Osteocyte (in vitro differentiated cells): ENCODE measurements at regions not wholly inside any gene's neighbourhood (a gene's known extent, or its start where the extent isn't known, plus 50 kb on each side); places are given as distances from the start of the nearest gene placed in this dataset.

ENCODE experiments used
- DNase-seq: peaks from one replicate; pipeline ENCODE4 v3.0.0; 2021; ENCODE audit warnings: mixed read lengths; ENCODE audit not compliant: unreplicated experiment; ENCODE audit errors: extremely low spot score
- H3K27ac Mint-ChIP-seq: one replicate; pipeline ENCODE4 v1.8.0; 2021; ENCODE audit warnings: mild to moderate bottlenecking, mixed read lengths; ENCODE audit not compliant: unreplicated experiment
- H3K27me3 Mint-ChIP-seq: one replicate; pipeline ENCODE4 v1.8.0; 2021; ENCODE audit warnings: mixed read lengths; ENCODE audit not compliant: unreplicated experiment
- H3K36me3 Mint-ChIP-seq: one replicate; pipeline ENCODE4 v1.8.0; 2021; ENCODE audit warnings: mixed read lengths; ENCODE audit not compliant: unreplicated experiment
- H3K4me1 Mint-ChIP-seq: one replicate; pipeline ENCODE4 v1.8.0; 2021; ENCODE audit warnings: mixed read lengths; ENCODE audit not compliant: unreplicated experiment
- H3K4me3 Mint-ChIP-seq: one replicate; pipeline ENCODE4 v1.8.0; 2021; ENCODE audit warnings: mild to moderate bottlenecking, moderate library complexity, mixed read lengths; ENCODE audit not compliant: unreplicated experiment
- H3K9me3 Mint-ChIP-seq: one replicate; pipeline ENCODE4 v1.8.0; 2021; ENCODE audit warnings: mixed read lengths; ENCODE audit not compliant: unreplicated experiment
- TF ChIP-seq, protein P1 (sequence below): fragments of 200-600 bp; sonication (generic); IDR thresholded peaks from 2 replicates; pipeline ENCODE4 v1.5.0; 2021; ENCODE audit warnings: antibody characterized with exemption, mild to moderate bottlenecking, moderate library complexity

DNA sequence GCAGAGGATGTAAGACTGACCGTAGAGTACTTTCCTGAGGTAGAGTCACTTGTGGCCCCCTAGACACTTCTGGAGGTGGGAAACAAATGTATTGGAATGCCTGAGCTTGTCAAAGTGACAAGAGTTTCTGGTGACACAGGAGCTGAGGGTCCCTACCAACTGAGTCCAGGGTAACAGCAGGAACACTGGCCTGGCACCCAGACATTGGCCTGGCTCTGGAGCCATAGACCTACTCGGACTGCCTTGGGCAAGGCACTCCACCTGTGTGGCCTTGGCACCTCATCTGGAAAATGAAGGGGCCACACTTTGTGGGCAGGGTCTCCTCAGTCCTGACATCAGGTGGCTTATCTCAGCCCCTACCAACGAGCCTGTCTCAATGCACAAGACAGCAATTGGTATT, 398.2 kb upstream of the CELF4 start:
- no peaks in the 10 kb centered on the region for H3K4me1 Mint-ChIP-seq
- TF ChIP-seq, protein P1, sequence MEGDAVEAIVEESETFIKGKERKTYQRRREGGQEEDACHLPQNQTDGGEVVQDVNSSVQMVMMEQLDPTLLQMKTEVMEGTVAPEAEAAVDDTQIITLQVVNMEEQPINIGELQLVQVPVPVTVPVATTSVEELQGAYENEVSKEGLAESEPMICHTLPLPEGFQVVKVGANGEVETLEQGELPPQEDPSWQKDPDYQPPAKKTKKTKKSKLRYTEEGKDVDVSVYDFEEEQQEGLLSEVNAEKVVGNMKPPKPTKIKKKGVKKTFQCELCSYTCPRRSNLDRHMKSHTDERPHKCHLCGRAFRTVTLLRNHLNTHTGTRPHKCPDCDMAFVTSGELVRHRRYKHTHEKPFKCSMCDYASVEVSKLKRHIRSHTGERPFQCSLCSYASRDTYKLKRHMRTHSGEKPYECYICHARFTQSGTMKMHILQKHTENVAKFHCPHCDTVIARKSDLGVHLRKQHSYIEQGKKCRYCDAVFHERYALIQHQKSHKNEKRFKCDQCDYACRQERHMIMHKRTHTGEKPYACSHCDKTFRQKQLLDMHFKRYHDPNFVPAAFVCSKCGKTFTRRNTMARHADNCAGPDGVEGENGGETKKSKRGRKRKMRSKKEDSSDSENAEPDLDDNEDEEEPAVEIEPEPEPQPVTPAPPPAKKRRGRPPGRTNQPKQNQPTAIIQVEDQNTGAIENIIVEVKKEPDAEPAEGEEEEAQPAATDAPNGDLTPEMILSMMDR, result no peak
- no peak overlapping the region for H3K27ac Mint-ChIP-seq
- no peak overlapping the region for H3K4me3 Mint-ChIP-seq
- peaks cover 60% of the 10 kb centered on the region for H3K9me3 Mint-ChIP-seq
- DNase-seq, result no peak
- H3K27me3 Mint-ChIP-seq, result no peaks in the 10 kb centered on the region
- no peaks in the 10 kb centered on the region for H3K36me3 Mint-ChIP-seq

DNA sequence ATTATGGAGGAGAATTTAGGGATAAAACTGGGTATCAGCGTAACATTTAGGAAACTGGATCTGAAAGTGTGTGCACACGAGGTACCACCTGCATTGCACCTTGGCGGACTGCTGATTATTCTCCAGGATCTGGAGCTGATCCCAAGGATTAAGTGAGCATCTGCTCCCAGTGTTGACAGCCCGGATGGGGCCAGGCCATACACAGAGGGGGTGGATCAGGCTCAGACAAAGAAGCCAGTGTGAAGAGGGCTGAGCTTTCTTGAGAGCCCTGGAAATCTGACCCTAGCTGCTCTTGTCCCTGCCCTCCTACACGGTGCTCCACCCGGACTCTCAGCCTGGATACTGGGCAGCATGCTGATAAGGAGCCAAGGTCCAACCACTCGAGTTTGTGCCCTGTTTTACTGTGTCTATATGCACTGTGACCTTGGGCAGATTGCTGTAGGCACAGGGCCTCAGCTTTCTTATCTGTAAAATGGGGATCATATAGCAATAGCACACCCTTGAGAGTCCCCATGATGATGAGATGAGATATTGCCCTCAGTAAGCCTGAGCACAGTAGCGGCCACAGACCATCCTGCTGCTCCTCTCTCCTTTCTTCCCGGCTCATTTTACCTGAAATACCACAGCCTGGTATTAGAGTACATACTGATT, 396.8 kb upstream of the CELF4 start:
- Mint-ChIP-seq H3K4me1 (no peaks in the 10 kb centered on the region), H3K4me3 (no peak overlapping the region), H3K27ac (no peak overlapping the region), H3K9me3 (peaks cover 54% of the 10 kb centered on the region), H3K36me3 (no peaks in the 10 kb centered on the region), H3K27me3 (no peaks in the 10 kb centered on the region)
- DNase-seq, result no peak
- TF ChIP-seq, protein P1, result no peak

DNA sequence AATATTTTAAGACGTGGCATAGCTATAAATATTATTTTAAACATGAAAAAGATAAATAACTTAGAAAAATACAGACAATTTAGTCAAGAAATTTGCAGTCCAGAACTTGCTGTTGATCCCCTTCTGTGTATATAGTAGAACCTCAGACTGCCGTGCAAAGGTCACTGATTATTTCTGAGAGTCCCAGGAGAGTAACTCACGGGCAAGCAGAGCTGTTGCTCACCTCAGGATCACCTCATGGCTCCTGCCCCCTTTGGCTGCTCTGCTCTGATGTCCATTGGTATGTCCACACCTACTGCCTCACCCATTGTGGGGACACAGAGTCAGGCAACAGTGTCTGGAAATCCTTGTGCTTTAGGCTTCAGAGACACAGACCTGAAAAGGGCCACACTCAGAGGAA, 392.9 kb upstream of the CELF4 start:
- H3K36me3 Mint-ChIP-seq, result no peaks in the 10 kb centered on the region
- H3K27me3 Mint-ChIP-seq, result no peaks in the 10 kb centered on the region
- no peaks in the 10 kb centered on the region for H3K4me1 Mint-ChIP-seq
- TF ChIP-seq, protein P1, result no peak
- H3K9me3 Mint-ChIP-seq, result peaks cover 43% of the 10 kb centered on the region
- H3K4me3 Mint-ChIP-seq, result no peak overlapping the region
- DNase-seq, result no peak
- H3K27ac Mint-ChIP-seq, result no peak overlapping the region

DNA sequence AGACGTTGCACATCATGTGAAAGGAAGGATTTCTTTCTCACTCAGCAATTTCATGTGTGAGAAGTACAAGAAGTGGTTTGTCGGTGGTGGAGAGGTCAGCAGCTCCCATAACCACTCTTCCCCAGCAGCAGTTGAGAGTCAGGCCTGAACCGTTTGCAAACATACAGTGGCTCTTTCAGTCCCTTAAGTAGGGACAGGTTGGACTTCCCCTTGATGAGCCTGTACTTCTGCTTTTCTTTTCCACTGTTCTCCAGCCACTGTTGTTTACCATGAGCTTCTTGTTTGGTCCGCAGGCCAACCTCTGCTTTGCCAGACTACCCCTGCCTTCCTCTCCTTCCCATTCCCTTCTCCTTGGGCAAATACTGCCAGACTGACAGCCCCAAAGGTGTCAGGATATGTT, 391.3 kb upstream of the CELF4 start:
- Mint-ChIP-seq H3K27ac (no peak overlapping the region), H3K4me3 (no peak overlapping the region), H3K27me3 (no peaks in the 10 kb centered on the region), H3K36me3 (no peaks in the 10 kb centered on the region), H3K4me1 (no peaks in the 10 kb centered on the region), H3K9me3 (peaks cover 45% of the 10 kb centered on the region)
- TF ChIP-seq, protein P1, result no peak
- no peak for DNase-seq

DNA sequence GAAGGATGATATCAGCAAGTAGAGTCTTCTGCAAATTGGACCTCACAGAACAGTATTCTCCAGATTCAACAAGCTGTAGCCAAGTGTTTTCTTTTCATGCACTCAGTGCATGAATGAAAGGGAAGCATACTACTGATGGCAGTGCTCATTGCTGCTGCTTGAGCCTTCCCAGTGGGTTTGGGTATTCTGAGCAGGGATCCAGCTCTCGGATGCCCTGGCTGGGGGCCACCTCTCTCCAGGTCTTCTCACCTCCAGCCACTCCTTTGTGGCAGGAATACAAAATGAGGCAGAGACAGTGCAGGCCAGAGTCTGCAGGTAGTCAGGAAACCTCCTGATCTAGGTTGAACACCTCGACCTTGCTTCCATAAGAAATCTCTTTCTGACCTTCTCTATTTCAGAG, 390.4 kb upstream of the CELF4 start:
- H3K4me1 Mint-ChIP-seq, result no peaks in the 10 kb centered on the region
- no peaks in the 10 kb centered on the region for H3K27me3 Mint-ChIP-seq
- no peak overlapping the region for H3K4me3 Mint-ChIP-seq
- no peak for DNase-seq
- H3K36me3 Mint-ChIP-seq, result no peaks in the 10 kb centered on the region
- TF ChIP-seq, protein P1, result no peak
- peaks cover 42% of the 10 kb centered on the region for H3K9me3 Mint-ChIP-seq
- no peak overlapping the region for H3K27ac Mint-ChIP-seq
